ENCODE measurements at regions not wholly inside any gene's neighbourhood (a gene's known extent, or its start where the extent isn't known, plus 50 kb on each side); places are given as distances from the start of the nearest gene placed in this dataset.

DNA sequence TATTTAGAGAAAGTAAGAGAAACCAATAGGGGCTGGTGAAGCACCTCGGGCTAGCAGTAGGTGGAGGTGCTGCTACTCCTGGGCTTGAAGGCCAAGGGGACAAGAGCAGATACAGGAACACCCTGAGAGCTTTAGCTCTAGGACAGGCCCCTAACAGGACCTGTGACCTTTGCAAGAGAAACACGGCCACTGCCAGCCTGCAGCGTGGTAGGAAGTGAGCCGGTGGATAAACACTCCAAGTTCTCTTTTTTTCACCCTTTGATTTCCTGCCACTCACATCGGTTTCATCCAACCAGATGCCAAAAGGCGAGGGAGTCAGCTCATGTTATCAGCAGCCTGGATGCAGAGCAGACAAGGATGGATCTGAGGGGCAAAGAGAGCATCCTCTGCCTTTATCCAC lies 66.8 kb upstream of the SPRED2 start:
- TF ChIP-seq, protein P1, sequence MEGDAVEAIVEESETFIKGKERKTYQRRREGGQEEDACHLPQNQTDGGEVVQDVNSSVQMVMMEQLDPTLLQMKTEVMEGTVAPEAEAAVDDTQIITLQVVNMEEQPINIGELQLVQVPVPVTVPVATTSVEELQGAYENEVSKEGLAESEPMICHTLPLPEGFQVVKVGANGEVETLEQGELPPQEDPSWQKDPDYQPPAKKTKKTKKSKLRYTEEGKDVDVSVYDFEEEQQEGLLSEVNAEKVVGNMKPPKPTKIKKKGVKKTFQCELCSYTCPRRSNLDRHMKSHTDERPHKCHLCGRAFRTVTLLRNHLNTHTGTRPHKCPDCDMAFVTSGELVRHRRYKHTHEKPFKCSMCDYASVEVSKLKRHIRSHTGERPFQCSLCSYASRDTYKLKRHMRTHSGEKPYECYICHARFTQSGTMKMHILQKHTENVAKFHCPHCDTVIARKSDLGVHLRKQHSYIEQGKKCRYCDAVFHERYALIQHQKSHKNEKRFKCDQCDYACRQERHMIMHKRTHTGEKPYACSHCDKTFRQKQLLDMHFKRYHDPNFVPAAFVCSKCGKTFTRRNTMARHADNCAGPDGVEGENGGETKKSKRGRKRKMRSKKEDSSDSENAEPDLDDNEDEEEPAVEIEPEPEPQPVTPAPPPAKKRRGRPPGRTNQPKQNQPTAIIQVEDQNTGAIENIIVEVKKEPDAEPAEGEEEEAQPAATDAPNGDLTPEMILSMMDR (IDR thresholded peaks at IDR 0.05) = no peak
- TF ChIP-seq POLR2AphosphoS5 (IDR thresholded peaks at IDR 0.05) = no peak
- no peak for TF ChIP-seq POLR2A (IDR thresholded peaks at IDR 0.05)
- TF ChIP-seq EP300 (IDR thresholded peaks at IDR 0.05) = no peak

Measured in gastroesophageal sphincter (tissue), 3 donors.